ENCODE measurements at regions not wholly inside any gene's neighbourhood (a gene's known extent, or its start where the extent isn't known, plus 50 kb on each side); places are given as distances from the start of the nearest gene placed in this dataset.

- no peak for TF ChIP-seq CTCF (IDR thresholded peaks at IDR 0.05; ENCODE audit: borderline replicate concordance, control extremely low read depth, extremely low read depth, insufficient read depth, missing control alignments)
- no peak for DNase-seq (ENCODE audit: low spot score)
- in situ Hi-C loops (cut with MboI; ENCODE audit: low sequenced_read_pairs, unreplicated experiment), result no loop called here
Measured at GRCh38 chr15:35308802-35309201, 223.7 kb upstream of the NANOGP8 start.

- no peak for TF ChIP-seq CTCF (IDR thresholded peaks at IDR 0.05; ENCODE audit: borderline replicate concordance, control extremely low read depth, extremely low read depth, insufficient read depth, missing control alignments)
- DNase-seq (ENCODE audit: low spot score), result no peak
- in situ Hi-C loops (cut with MboI; ENCODE audit: low sequenced_read_pairs, unreplicated experiment), result no loop called here
Measured at GRCh38 chr15:35307676-35308075, 222.6 kb upstream of the NANOGP8 start.

GRCh38 chr15:35307026-35307425 is 221.9 kb upstream of the NANOGP8 start:
- in situ Hi-C loops (cut with MboI; ENCODE audit: low sequenced_read_pairs, unreplicated experiment), result no loop called here
- no peak for TF ChIP-seq CTCF (IDR thresholded peaks at IDR 0.05; ENCODE audit: borderline replicate concordance, control extremely low read depth, extremely low read depth, insufficient read depth, missing control alignments)
- DNase-seq (ENCODE audit: low spot score), result no peak

GRCh38 chr15:35306361-35306981 is 221.4 kb upstream of the NANOGP8 start:
- in situ Hi-C loops (cut with MboI; ENCODE audit: low sequenced_read_pairs, unreplicated experiment), result no loop called here
- DNase-seq (ENCODE audit: low spot score), result no peak
- TF ChIP-seq CTCF (IDR thresholded peaks at IDR 0.05; ENCODE audit: borderline replicate concordance, control extremely low read depth, extremely low read depth, insufficient read depth, missing control alignments), result no peak

- TF ChIP-seq CTCF (IDR thresholded peaks at IDR 0.05; ENCODE audit: borderline replicate concordance, control extremely low read depth, extremely low read depth, insufficient read depth, missing control alignments), result no peak
- no peak for DNase-seq (ENCODE audit: low spot score)
Measured at GRCh38 chr15:35305946-35306345, 220.9 kb upstream of the NANOGP8 start.

GRCh38 chr15:35305031-35305550 is 220.0 kb upstream of the NANOGP8 start:
- in situ Hi-C loops (cut with MboI; ENCODE audit: low sequenced_read_pairs, unreplicated experiment), result no loop called here
- no peak for DNase-seq (ENCODE audit: low spot score)

More at GRCh38 chr15:35305946-35306345, 220.9 kb upstream of the NANOGP8 start:
- in situ Hi-C loops (cut with MboI; ENCODE audit: low sequenced_read_pairs, unreplicated experiment), result no loop called here

More at GRCh38 chr15:35305031-35305550, 220.0 kb upstream of the NANOGP8 start:
- no peak for TF ChIP-seq CTCF (IDR thresholded peaks at IDR 0.05; ENCODE audit: borderline replicate concordance, control extremely low read depth, extremely low read depth, insufficient read depth, missing control alignments)

Data from GM13976 (cell line).